SK-N-SH treated with all-trans-retinoic acid at 6 μM for 48 hours (cell line): ENCODE measurements at regions not wholly inside any gene's neighbourhood (a gene's known extent, or its start where the extent isn't known, plus 50 kb on each side); places are given as distances from the start of the nearest gene placed in this dataset.
"Not testable (repeated sequence)": the region's sequence is repeated elsewhere in the genome, so short reads cannot be mapped to it uniquely, and the experiment has no call there.

Experiments
- ATAC-seq: fragments of 200-7000 bp; cut with Tn5 transposase; 3 replicates; pipeline ENCODE4 v1.9.1; 2020; ENCODE audit warnings: mild to moderate bottlenecking, moderate library complexity
- ARNTL ChIP-seq: fragments of 450-650 bp; formaldehyde crosslinking; IDR thresholded peaks from 2 replicates; pipeline ENCODE4 v1.5.0; 2020; ENCODE audit warnings: low read depth, mild to moderate bottlenecking, moderate library complexity, borderline replicate concordance
- BACH2 ChIP-seq: fragments of 250-450 bp; sonication (Bioruptor Pico); IDR thresholded peaks from 2 replicates; pipeline ENCODE4 v1.9.0; 2021; ENCODE audit warnings: mild to moderate bottlenecking, borderline replicate concordance
- CREB5 ChIP-seq: fragments of 250-450 bp; sonication (Bioruptor Pico); IDR thresholded peaks from 2 replicates; pipeline ENCODE4 v1.5.1; 2020; ENCODE audit warnings: low read depth, mild to moderate bottlenecking, moderate library complexity
- CSDC2 ChIP-seq: fragments of 250-450 bp; sonication (Bioruptor Pico); IDR thresholded peaks from 2 replicates; pipeline ENCODE4 v1.5.0; 2020; ENCODE audit warnings: mild to moderate bottlenecking, moderate library complexity
- CSRNP3 ChIP-seq: fragments of 250-450 bp; sonication (Bioruptor Pico); IDR thresholded peaks from 2 replicates; pipeline ENCODE4 v1.5.1; 2021; ENCODE audit warnings: mild to moderate bottlenecking, moderate library complexity
- ESRRG ChIP-seq: fragments of 250-450 bp; sonication (Bioruptor Pico); IDR thresholded peaks from 2 replicates; pipeline ENCODE4 v1.6.1; 2021; ENCODE audit warnings: mild to moderate bottlenecking
- GLIS3 ChIP-seq: fragments of 250-450 bp; sonication (Bioruptor Pico); IDR thresholded peaks from 2 replicates; pipeline ENCODE4 v1.5.0; 2020; ENCODE audit warnings: mild to moderate bottlenecking, moderate library complexity
- ISL1 ChIP-seq: fragments of 250-450 bp; sonication (Bioruptor Pico); IDR thresholded peaks from 2 replicates; pipeline ENCODE4 v2.1.2; 2022; ENCODE audit warnings: mild to moderate bottlenecking, moderate library complexity
- OSR1 ChIP-seq: fragments of 250-450 bp; sonication (Bioruptor Pico); IDR thresholded peaks from 2 replicates; pipeline ENCODE4 v1.8.0; 2022; ENCODE audit warnings: moderate library complexity, mild to moderate bottlenecking, inconsistent platforms
- PATZ1 ChIP-seq: fragments of 250-450 bp; sonication (Bioruptor Pico); IDR thresholded peaks from 2 replicates; pipeline ENCODE4 v1.8.0; 2020; ENCODE audit warnings: mild to moderate bottlenecking, moderate library complexity, borderline replicate concordance
- POU6F1 ChIP-seq: fragments of 250-450 bp; sonication (Bioruptor Pico); IDR thresholded peaks from 2 replicates; pipeline ENCODE4 v1.8.0; 2021; ENCODE audit warnings: low read depth, mild to moderate bottlenecking, moderate library complexity, borderline replicate concordance
- PPARA ChIP-seq: fragments of 250-450 bp; sonication (Bioruptor Pico); IDR thresholded peaks from 2 replicates; pipeline ENCODE4 v1.5.0; 2020; ENCODE audit warnings: mild to moderate bottlenecking, borderline replicate concordance
- RARB ChIP-seq: fragments of 250-450 bp; sonication (Bioruptor Pico); IDR thresholded peaks from 2 replicates; pipeline ENCODE4 v1.8.0; 2021; ENCODE audit warnings: mild to moderate bottlenecking, moderate library complexity
- SNAI2 ChIP-seq: fragments of 250-450 bp; sonication (Bioruptor Pico); IDR thresholded peaks from 2 replicates; pipeline ENCODE4 v1.5.0; 2020; ENCODE audit warnings: mild to moderate bottlenecking, moderate library complexity
- TCF4 ChIP-seq: fragments of 250-450 bp; sonication (Bioruptor Pico); IDR thresholded peaks from 2 replicates; pipeline ENCODE4 v1.8.0; 2021; ENCODE audit warnings: mild to moderate bottlenecking, moderate library complexity, borderline replicate concordance
- TOX ChIP-seq: fragments of 250-450 bp; sonication (Bioruptor Pico); IDR thresholded peaks from 2 replicates; pipeline ENCODE4 v1.8.0; 2021; ENCODE audit warnings: mild to moderate bottlenecking, moderate library complexity, borderline replicate concordance
- TSHZ2 ChIP-seq: fragments of 250-450 bp; sonication (Bioruptor Pico); IDR thresholded peaks from 2 replicates; pipeline ENCODE4 v1.5.0; 2020; ENCODE audit warnings: mild to moderate bottlenecking, moderate library complexity
- ZC3H10 ChIP-seq: fragments of 250-450 bp; sonication (Bioruptor Pico); IDR thresholded peaks from 2 replicates; pipeline ENCODE4 v1.5.1; 2021; ENCODE audit warnings: mild to moderate bottlenecking, moderate library complexity
- ZFP3 ChIP-seq: fragments of 250-450 bp; sonication (Bioruptor Pico); IDR thresholded peaks from 2 replicates; pipeline ENCODE4 v1.5.0; 2020; ENCODE audit warnings: mild to moderate bottlenecking, moderate library complexity
- ZFP30 ChIP-seq: fragments of 450-650 bp; formaldehyde crosslinking; IDR thresholded peaks from 2 replicates; pipeline ENCODE4 v1.5.0; 2022; ENCODE audit warnings: mild to moderate bottlenecking, moderate library complexity
- ZNF565 ChIP-seq: fragments of 450-650 bp; formaldehyde crosslinking; conservative IDR thresholded peaks from 2 replicates; pipeline ENCODE4 v1.5.0; 2020; ENCODE audit warnings: low read depth, mild to moderate bottlenecking, moderate library complexity
- ZNF70 ChIP-seq: fragments of 450-650 bp; formaldehyde crosslinking; IDR thresholded peaks from 2 replicates; pipeline ENCODE4 v1.5.0; 2020; ENCODE audit warnings: mild to moderate bottlenecking, moderate library complexity

GRCh38 chr7:114083166-114084001 lies 164.6 kb upstream of the PPP1R3A start:
- ATAC-seq = no peak
- TF ChIP-seq BACH2 (no peak), GLIS3 (CRISPR knock-in tag) (no peak), CSRNP3 (CRISPR knock-in tag) (no peak), ARNTL (CRISPR knock-in tag) (no peak), TCF4 (CRISPR knock-in tag) (no peak)

- no peak for ATAC-seq
- TF ChIP-seq TOX (CRISPR knock-in tag) (no peak), BACH2 (no peak), PPARA (CRISPR knock-in tag) (no peak), ZNF565 (CRISPR knock-in tag) (no peak), ESRRG (CRISPR knock-in tag) (no peak), CSDC2 (CRISPR knock-in tag) (no peak)
These were observed 163.9 kb upstream of the PPP1R3A start for GRCh38 chr7:114082642-114083165.

- TF ChIP-seq ESRRG (CRISPR knock-in tag) = no peak
- no peak for TF ChIP-seq ISL1 (CRISPR knock-in tag)
- TF ChIP-seq POU6F1 (CRISPR knock-in tag) = no peak
- TF ChIP-seq ZNF565 (CRISPR knock-in tag) = no peak
- TF ChIP-seq RARB = no peak
- no peak for TF ChIP-seq PATZ1 (CRISPR knock-in tag)
- no peak for TF ChIP-seq TSHZ2 (CRISPR knock-in tag)
- no peak for TF ChIP-seq SNAI2 (CRISPR knock-in tag)
- no peak for TF ChIP-seq ZFP3 (CRISPR knock-in tag)
- TF ChIP-seq ZNF70 (CRISPR knock-in tag) = no peak
- no peak for TF ChIP-seq BACH2
- TF ChIP-seq GLIS3 (CRISPR knock-in tag) = no peak
- no peak for TF ChIP-seq ZFP30
- no peak for TF ChIP-seq TCF4 (CRISPR knock-in tag)
- TF ChIP-seq ARNTL (CRISPR knock-in tag) = no peak
- no peak for TF ChIP-seq PPARA (CRISPR knock-in tag)
- TF ChIP-seq ZC3H10 (CRISPR knock-in tag) = no peak
- no peak for TF ChIP-seq CREB5 (CRISPR knock-in tag)
- no peak for TF ChIP-seq OSR1 (CRISPR knock-in tag)
- ATAC-seq = peak; percentile 43; the same call in 2 of the 3 replicates
These were observed 163.0 kb upstream of the PPP1R3A start for GRCh38 chr7:114081606-114082425.

- not testable (repeated sequence) for ATAC-seq
These were observed 158.3 kb upstream of the PPP1R3A start for GRCh38 chr7:114077158-114077524.

GRCh38 chr7:114076392-114077157 lies 157.8 kb upstream of the PPP1R3A start:
- not testable (repeated sequence) for ATAC-seq
